ACC112 (cell line): ENCODE measurements at regions not wholly inside any gene's neighbourhood (a gene's known extent, or its start where the extent isn't known, plus 50 kb on each side); places are given as distances from the start of the nearest gene placed in this dataset.

ENCODE experiments used
- H2AFZ ChIP-seq: fragments of 200-600 bp; sonication (generic); one replicate; pipeline ENCODE4 v1.6.0; 2017; ENCODE audit warnings: antibody characterized with exemption, low read length; ENCODE audit not compliant: unreplicated experiment
- H3K27ac ChIP-seq: fragments of 200-600 bp; sonication (generic); 2 replicates; pipeline ENCODE4 v1.5.1; 2014; ENCODE audit warnings: low read depth, mild to moderate bottlenecking, antibody characterized with exemption, low read length, moderate library complexity
- H3K27me3 ChIP-seq: fragments of 200-600 bp; sonication (generic); 2 replicates; pipeline ENCODE4 v1.6.1; 2014; ENCODE audit warnings: mild to moderate bottlenecking, antibody characterized with exemption, low read length, moderate library complexity, mixed read lengths; ENCODE audit not compliant: insufficient read depth
- H3K36me3 ChIP-seq: fragments of 200-600 bp; sonication (generic); 2 replicates; pipeline ENCODE4 v1.6.1; 2016; ENCODE audit warnings: mild to moderate bottlenecking, antibody characterized with exemption, low read length, moderate library complexity, mixed read lengths; ENCODE audit not compliant: insufficient read depth
- H3K4me1 ChIP-seq: fragments of 200-600 bp; sonication (generic); one replicate; pipeline ENCODE4 v1.6.1; 2016; ENCODE audit warnings: low read length, mixed read lengths; ENCODE audit not compliant: insufficient read depth, unreplicated experiment, control insufficient read depth
- H3K4me3 ChIP-seq: fragments of 200-600 bp; sonication (generic); 2 replicates; pipeline ENCODE4 v1.5.1; 2014; ENCODE audit warnings: mild to moderate bottlenecking, low read depth, low read length
- H3K79me2 ChIP-seq: fragments of 200-600 bp; sonication (generic); one replicate; pipeline ENCODE4 v1.6.0; 2016; ENCODE audit warnings: low read length; ENCODE audit not compliant: control insufficient read depth, unreplicated experiment, insufficient read depth

- H3K4me1 ChIP-seq = no peaks in the 10 kb centered on the region
Observed at GRCh38 chr15:81443040-81443820, 69.2 kb upstream of the TMC3 start.

GRCh38 chr15:81442454-81442853 lies 68.4 kb upstream of the TMC3 start:
- Histone ChIP-seq H3K36me3 (no peaks in the 10 kb centered on the region), H3K27me3 (peaks cover 44% of the 10 kb centered on the region), H3K4me1 (no peaks in the 10 kb centered on the region), H3K27ac (no peak overlapping the region), H2AFZ (no peak overlapping the region), H3K4me3 (no peak overlapping the region), H3K79me2 (no peaks in the 10 kb centered on the region)

More at GRCh38 chr15:81443040-81443820, 69.2 kb upstream of the TMC3 start:
- no peak overlapping the region for H3K4me3 ChIP-seq
- peaks cover 41% of the 10 kb centered on the region for H3K27me3 ChIP-seq
- no peaks in the 10 kb centered on the region for H3K36me3 ChIP-seq
- H3K79me2 ChIP-seq = no peaks in the 10 kb centered on the region
- no peak overlapping the region for H2AFZ ChIP-seq
- no peak overlapping the region for H3K27ac ChIP-seq

GRCh38 chr15:81434851-81435250 lies 60.8 kb upstream of the TMC3 start:
- H3K27me3 ChIP-seq = peaks cover 51% of the 10 kb centered on the region
- no peak overlapping the region for H2AFZ ChIP-seq
- H3K27ac ChIP-seq = no peak overlapping the region
- H3K4me3 ChIP-seq = no peak overlapping the region
- H3K79me2 ChIP-seq = no peaks in the 10 kb centered on the region
- H3K4me1 ChIP-seq = no peaks in the 10 kb centered on the region
- H3K36me3 ChIP-seq = no peaks in the 10 kb centered on the region

- no peak overlapping the region for H3K4me3 ChIP-seq
- H3K27ac ChIP-seq = no peak overlapping the region
- H3K27me3 ChIP-seq = peaks cover 48% of the 10 kb centered on the region
- H2AFZ ChIP-seq = no peak overlapping the region
- H3K36me3 ChIP-seq = no peaks in the 10 kb centered on the region
- H3K4me1 ChIP-seq = no peaks in the 10 kb centered on the region
- no peaks in the 10 kb centered on the region for H3K79me2 ChIP-seq
Observed at GRCh38 chr15:81433462-81433861, 59.4 kb upstream of the TMC3 start.

GRCh38 chr15:81432179-81432578 lies 58.2 kb upstream of the TMC3 start:
- H3K79me2 ChIP-seq = no peaks in the 10 kb centered on the region
- no peak overlapping the region for H3K27ac ChIP-seq
- no peaks in the 10 kb centered on the region for H3K4me1 ChIP-seq
- no peak overlapping the region for H2AFZ ChIP-seq
- H3K4me3 ChIP-seq = no peak overlapping the region
- peaks cover 44% of the 10 kb centered on the region for H3K27me3 ChIP-seq
- H3K36me3 ChIP-seq = no peaks in the 10 kb centered on the region

- no peaks in the 10 kb centered on the region for H3K4me1 ChIP-seq
- no peaks in the 10 kb centered on the region for H3K36me3 ChIP-seq
- H2AFZ ChIP-seq = no peak overlapping the region
- no peak overlapping the region for H3K4me3 ChIP-seq
- no peaks in the 10 kb centered on the region for H3K79me2 ChIP-seq
- peaks cover 15% of the 10 kb centered on the region; the same call in 1 of the 2 replicates for H3K27me3 ChIP-seq
- H3K27ac ChIP-seq = no peak overlapping the region
Observed at GRCh38 chr15:81427176-81427575, 53.2 kb upstream of the TMC3 start.

GRCh38 chr15:81425905-81426304 lies 51.9 kb upstream of the TMC3 start:
- H3K27ac ChIP-seq = no peak overlapping the region
- no peak overlapping the region for H2AFZ ChIP-seq
- no peak overlapping the region for H3K4me3 ChIP-seq
- no peaks in the 10 kb centered on the region for H3K79me2 ChIP-seq
- peaks cover 4% of the 10 kb centered on the region; the same call in 1 of the 2 replicates for H3K27me3 ChIP-seq
- H3K36me3 ChIP-seq = no peaks in the 10 kb centered on the region
- H3K4me1 ChIP-seq = no peaks in the 10 kb centered on the region
